ENCODE measurements at regions not wholly inside any gene's neighbourhood (a gene's known extent, or its start where the extent isn't known, plus 50 kb on each side); places are given as distances from the start of the nearest gene placed in this dataset.

DNA sequence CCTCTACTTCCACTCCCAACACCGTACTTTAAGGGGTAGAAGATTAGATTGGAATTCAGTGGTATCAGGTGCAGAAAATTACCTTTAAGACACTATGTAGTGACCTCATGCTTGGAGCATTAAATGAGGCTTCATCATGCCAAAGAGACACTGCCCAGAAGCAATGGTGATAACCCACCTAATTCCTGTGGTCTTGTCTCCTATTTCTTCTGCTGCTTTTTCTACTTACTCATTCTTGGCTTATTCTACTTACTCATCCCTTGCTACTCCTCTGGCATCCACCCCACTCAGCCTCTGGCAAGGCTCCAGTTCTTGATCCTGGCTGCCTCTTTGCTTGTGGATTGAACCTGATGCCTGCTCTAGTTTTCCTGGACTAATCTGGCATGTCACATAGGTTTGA, 62.3 kb upstream of the ADAMTS3 start:
- Histone ChIP-seq H4K20me1 (ENCODE audit: control insufficient read depth, insufficient read depth, low read depth, low read length) (no peaks in the 10 kb centered on the region), H3K4me3 (ENCODE audit: low read length) (no peak overlapping the region), H3F3A (ENCODE audit: control insufficient read depth, insufficient read depth) (no peaks in the 10 kb centered on the region), H3K9me2 (replicated peaks; ENCODE audit: control insufficient read depth, low read length) (no peaks in the 10 kb centered on the region), H3K79me2 (ENCODE audit: control insufficient read depth, low read length) (no peaks in the 10 kb centered on the region), H3K4me1 (ENCODE audit: control insufficient read depth, low read length) (no peaks in the 10 kb centered on the region), H3K9me3 (ENCODE audit: control insufficient read depth, insufficient read depth, low read length) (no peaks in the 10 kb centered on the region), H3K36me3 (ENCODE audit: control insufficient read depth, low read length) (no peaks in the 10 kb centered on the region), H3K4me2 (ENCODE audit: low read length) (no peak overlapping the region), H3K27ac (ENCODE audit: low read depth, low read length) (no peak overlapping the region), H3K27me3 (ENCODE audit: control insufficient read depth, low read length) (no peaks in the 10 kb centered on the region)
- TF ChIP-seq, protein P1, sequence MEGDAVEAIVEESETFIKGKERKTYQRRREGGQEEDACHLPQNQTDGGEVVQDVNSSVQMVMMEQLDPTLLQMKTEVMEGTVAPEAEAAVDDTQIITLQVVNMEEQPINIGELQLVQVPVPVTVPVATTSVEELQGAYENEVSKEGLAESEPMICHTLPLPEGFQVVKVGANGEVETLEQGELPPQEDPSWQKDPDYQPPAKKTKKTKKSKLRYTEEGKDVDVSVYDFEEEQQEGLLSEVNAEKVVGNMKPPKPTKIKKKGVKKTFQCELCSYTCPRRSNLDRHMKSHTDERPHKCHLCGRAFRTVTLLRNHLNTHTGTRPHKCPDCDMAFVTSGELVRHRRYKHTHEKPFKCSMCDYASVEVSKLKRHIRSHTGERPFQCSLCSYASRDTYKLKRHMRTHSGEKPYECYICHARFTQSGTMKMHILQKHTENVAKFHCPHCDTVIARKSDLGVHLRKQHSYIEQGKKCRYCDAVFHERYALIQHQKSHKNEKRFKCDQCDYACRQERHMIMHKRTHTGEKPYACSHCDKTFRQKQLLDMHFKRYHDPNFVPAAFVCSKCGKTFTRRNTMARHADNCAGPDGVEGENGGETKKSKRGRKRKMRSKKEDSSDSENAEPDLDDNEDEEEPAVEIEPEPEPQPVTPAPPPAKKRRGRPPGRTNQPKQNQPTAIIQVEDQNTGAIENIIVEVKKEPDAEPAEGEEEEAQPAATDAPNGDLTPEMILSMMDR (IDR thresholded peaks at IDR 0.05; ENCODE audit: low read depth, low read length, poor library complexity, severe bottlenecking) = no peak
- no peak for TF ChIP-seq EZH2phosphoT487 (IDR thresholded peaks at IDR 0.05; ENCODE audit: borderline replicate concordance, low read length)

- Histone ChIP-seq H3K36me3 (ENCODE audit: control insufficient read depth, low read length) (no peaks in the 10 kb centered on the region), H3K79me2 (ENCODE audit: control insufficient read depth, low read length) (no peaks in the 10 kb centered on the region), H3K4me1 (ENCODE audit: control insufficient read depth, low read length) (no peaks in the 10 kb centered on the region), H3F3A (ENCODE audit: control insufficient read depth, insufficient read depth) (no peaks in the 10 kb centered on the region), H3K4me3 (ENCODE audit: low read length) (no peak overlapping the region), H3K27me3 (ENCODE audit: control insufficient read depth, low read length) (no peaks in the 10 kb centered on the region), H3K9me2 (replicated peaks; ENCODE audit: control insufficient read depth, low read length) (no peaks in the 10 kb centered on the region), H3K4me2 (ENCODE audit: low read length) (no peak overlapping the region), H3K27ac (ENCODE audit: low read depth, low read length) (no peak overlapping the region), H4K20me1 (ENCODE audit: control insufficient read depth, insufficient read depth, low read depth, low read length) (no peaks in the 10 kb centered on the region), H3K9me3 (ENCODE audit: control insufficient read depth, insufficient read depth, low read length) (no peaks in the 10 kb centered on the region)
- TF ChIP-seq, protein P1 (IDR thresholded peaks at IDR 0.05; ENCODE audit: low read depth, low read length, poor library complexity, severe bottlenecking) = no peak
Observed at GRCh38 chr4:72629540-72629939, 60.5 kb upstream of the ADAMTS3 start.

- no peaks in the 10 kb centered on the region for H3K36me3 ChIP-seq (ENCODE audit: control insufficient read depth, low read length)
- H3K27ac ChIP-seq (ENCODE audit: low read depth, low read length) = no peak overlapping the region
- H3K4me2 ChIP-seq (ENCODE audit: low read length) = no peak overlapping the region
- no peaks in the 10 kb centered on the region for H3K27me3 ChIP-seq (ENCODE audit: control insufficient read depth, low read length)
- H3K79me2 ChIP-seq (ENCODE audit: control insufficient read depth, low read length) = no peaks in the 10 kb centered on the region
- H3F3A ChIP-seq (ENCODE audit: control insufficient read depth, insufficient read depth) = no peaks in the 10 kb centered on the region
- no peaks in the 10 kb centered on the region for H4K20me1 ChIP-seq (ENCODE audit: control insufficient read depth, insufficient read depth, low read depth, low read length)
- H3K4me1 ChIP-seq (ENCODE audit: control insufficient read depth, low read length) = no peaks in the 10 kb centered on the region
- H3K9me3 ChIP-seq (ENCODE audit: control insufficient read depth, insufficient read depth, low read length) = no peaks in the 10 kb centered on the region
- H3K4me3 ChIP-seq (ENCODE audit: low read length) = no peak overlapping the region
- no peaks in the 10 kb centered on the region for H3K9me2 ChIP-seq (replicated peaks; ENCODE audit: control insufficient read depth, low read length)
- TF ChIP-seq EZH2phosphoT487 (IDR thresholded peaks at IDR 0.05; ENCODE audit: borderline replicate concordance, low read length) = no peak
- TF ChIP-seq, protein P1 (IDR thresholded peaks at IDR 0.05; ENCODE audit: low read depth, low read length, poor library complexity, severe bottlenecking) = no peak
Observed at GRCh38 chr4:72627723-72628122, 58.7 kb upstream of the ADAMTS3 start.
